H9 (cell line): ENCODE measurements at regions not wholly inside any gene's neighbourhood (a gene's known extent, or its start where the extent isn't known, plus 50 kb on each side); places are given as distances from the start of the nearest gene placed in this dataset.

Source experiments
- DNase-seq: peaks from one replicate; pipeline ENCODE4 v3.0.0-alpha.2; 2017
- H2AFZ ChIP-seq: one replicate; pipeline ENCODE4 v1.6.1; 2013; ENCODE audit warnings: mild to moderate bottlenecking, low read length, control low read depth, moderate library complexity
- H2AK5ac ChIP-seq: 2 replicates; pipeline ENCODE4 v1.6.1; 2013; ENCODE audit warnings: low read length, control low read depth, mixed read lengths; ENCODE audit not compliant: insufficient read length
- H2BK120ac ChIP-seq: one replicate; pipeline ENCODE4 v1.6.1; 2013; ENCODE audit warnings: low read depth, mild to moderate bottlenecking, low read length, control low read depth, inconsistent platforms; ENCODE audit not compliant: poor library complexity, severe bottlenecking
- H2BK12ac ChIP-seq: 2 replicates; pipeline ENCODE4 v1.6.1; 2013; ENCODE audit warnings: low read length, control low read depth, mixed read lengths, low read depth; ENCODE audit not compliant: insufficient read length
- H2BK15ac ChIP-seq: 2 replicates; pipeline ENCODE4 v1.6.1; 2013; ENCODE audit warnings: low read depth, low read length, control low read depth
- H2BK20ac ChIP-seq: one replicate; pipeline ENCODE4 v1.6.1; 2013; ENCODE audit warnings: low read depth, mild to moderate bottlenecking, low read length, control low read depth, inconsistent platforms; ENCODE audit not compliant: poor library complexity, severe bottlenecking
- H2BK5ac ChIP-seq: 2 replicates; pipeline ENCODE4 v1.6.1; 2013; ENCODE audit warnings: low read length, control low read depth, mixed read lengths; ENCODE audit not compliant: insufficient read length
- H3K14ac ChIP-seq: 2 replicates; pipeline ENCODE4 v1.6.1; 2013; ENCODE audit warnings: low read length, control low read depth; ENCODE audit not compliant: insufficient read depth
- H3K18ac ChIP-seq: 2 replicates; pipeline ENCODE4 v1.6.1; 2013; ENCODE audit warnings: low read depth, mild to moderate bottlenecking, mixed read lengths, low read length, control low read depth; ENCODE audit not compliant: insufficient read length
- H3K23ac ChIP-seq: 2 replicates; pipeline ENCODE4 v1.6.1; 2013; ENCODE audit warnings: low read length, control low read depth, mixed read lengths, low read depth; ENCODE audit not compliant: insufficient read length
- H3K23me2 ChIP-seq: 2 replicates; pipeline ENCODE4 v1.6.1; 2013; ENCODE audit warnings: low read depth, mild to moderate bottlenecking, mixed read lengths, low read length, control low read depth; ENCODE audit not compliant: insufficient read length, poor library complexity, severe bottlenecking
- H3K27ac ChIP-seq: 2 replicates; pipeline ENCODE4 v1.5.1; 2013; ENCODE audit warnings: low read length, control low read depth, mixed read lengths, low read depth; ENCODE audit not compliant: insufficient read length
- H3K27me3 ChIP-seq: 2 replicates; pipeline ENCODE4 v1.6.1; 2013; ENCODE audit warnings: low read length, control low read depth, inconsistent platforms; ENCODE audit not compliant: insufficient read depth
- H3K4ac ChIP-seq: 2 replicates; pipeline ENCODE4 v1.6.1; 2013; ENCODE audit warnings: low read depth, mild to moderate bottlenecking, control low read depth, inconsistent platforms, low read length, moderate library complexity
- H3K4me1 ChIP-seq: 2 replicates; pipeline ENCODE4 v1.6.1; 2013; ENCODE audit warnings: low read length, control low read depth, inconsistent platforms; ENCODE audit not compliant: insufficient read depth
- H3K4me2 ChIP-seq: 2 replicates; pipeline ENCODE4 v1.6.1; 2013; ENCODE audit warnings: low read length, control low read depth, mixed read lengths; ENCODE audit not compliant: insufficient read length, insufficient read depth
- H3K56ac ChIP-seq: 2 replicates; pipeline ENCODE4 v1.6.1; 2013; ENCODE audit warnings: low read depth, mild to moderate bottlenecking, mixed read lengths, low read length, control low read depth; ENCODE audit not compliant: insufficient read length
- H3K79me1 ChIP-seq: 2 replicates; pipeline ENCODE4 v1.6.1; 2013; ENCODE audit warnings: low read depth, mild to moderate bottlenecking, moderate library complexity, low read length, control low read depth, inconsistent platforms; ENCODE audit not compliant: insufficient read depth, poor library complexity, severe bottlenecking
- H3K79me2 ChIP-seq: 2 replicates; pipeline ENCODE4 v1.6.1; 2013; ENCODE audit warnings: low read length, control low read depth, inconsistent platforms; ENCODE audit not compliant: insufficient read depth
- H3K9ac ChIP-seq: 2 replicates; pipeline ENCODE4 v1.6.1; 2013; ENCODE audit warnings: low read length, control low read depth, mixed read lengths; ENCODE audit not compliant: insufficient read length; ENCODE audit errors: extremely low read depth
- H3K9me3 ChIP-seq: one replicate; pipeline ENCODE4 v1.6.1; 2013; ENCODE audit warnings: low read depth, low read length, inconsistent platforms; ENCODE audit not compliant: control insufficient read depth
- H3T11ph ChIP-seq: one replicate; pipeline ENCODE4 v1.6.1; 2013; ENCODE audit warnings: mild to moderate bottlenecking, low read length, control low read depth, inconsistent platforms
- H4K20me1 ChIP-seq: one replicate; pipeline ENCODE4 v1.6.1; 2013; ENCODE audit not compliant: control insufficient read depth, insufficient read length, insufficient read depth
- H4K5ac ChIP-seq: 2 replicates; pipeline ENCODE4 v1.6.1; 2013; ENCODE audit warnings: low read depth, mild to moderate bottlenecking, mixed read lengths, low read length, control low read depth; ENCODE audit not compliant: insufficient read length
- H4K8ac ChIP-seq: replicated peaks from 2 replicates; pipeline ENCODE4 v1.6.1; 2013; ENCODE audit warnings: low read length, control low read depth, mixed read lengths, low read depth; ENCODE audit not compliant: insufficient read length
- H4K91ac ChIP-seq: 2 replicates; pipeline ENCODE4 v1.6.1; 2013; ENCODE audit warnings: low read depth, mild to moderate bottlenecking, moderate library complexity, mixed read lengths, low read length, control low read depth; ENCODE audit not compliant: insufficient read length
- H3K27ac Mint-ChIP-seq, 3 experiments: 2 replicates in 2 of 3; 3 replicates in 1 of 3; pipeline ENCODE4 v1.8.0; 2020 to 2021; ENCODE audit warnings: mixed read lengths in 3 of 3, mild to moderate bottlenecking in 1 of 3, moderate library complexity in 1 of 3
- H3K27me3 Mint-ChIP-seq: 2 replicates; pipeline ENCODE4 v1.8.0; 2021; ENCODE audit warnings: low read depth, mild to moderate bottlenecking, moderate library complexity, mixed read lengths
- H3K36me3 Mint-ChIP-seq, 3 experiments: 2 replicates in 2 of 3; 3 replicates in 1 of 3; pipeline ENCODE4 v1.8.0; 2020 to 2021; ENCODE audit warnings: low read depth in 3 of 3, mixed read lengths in 3 of 3; ENCODE audit not compliant: insufficient read depth in 1 of 3
- H3K4me1 Mint-ChIP-seq, 2 experiments: 2 replicates each; pipeline ENCODE4 v1.8.0; 2020; ENCODE audit warnings: mixed read lengths in 2 of 2
- H3K4me3 Mint-ChIP-seq, 2 experiments: 2 replicates in 1 of 2; 3 replicates in 1 of 2; pipeline ENCODE4 v1.8.0; 2020 to 2021; ENCODE audit warnings: mild to moderate bottlenecking in 2 of 2, mixed read lengths in 2 of 2, moderate library complexity in 1 of 2
- H3K9me3 Mint-ChIP-seq, 2 experiments: 2 replicates in 1 of 2; 3 replicates in 1 of 2; pipeline ENCODE4 v1.8.0; 2020; ENCODE audit warnings: mild to moderate bottlenecking in 2 of 2, mixed read lengths in 2 of 2, moderate library complexity in 1 of 2
- WGBS: extraction: QIAGEN DNeasy Blood & Tissue Kit; methylation state at CpG from one replicate; pipeline ENCODE4 v1.1.7; 2013; ENCODE audit warnings: missing lambda C conversion rate, low lambda C conversion rate, mixed read lengths; ENCODE audit not compliant: insufficient read length; ENCODE audit errors: extremely low coverage; 5-methylcytosine and 5-hydroxymethylcytosine counted together
- TF ChIP-seq, protein P1 (sequence below): fragments of 200-600 bp; sonication (generic); conservative IDR thresholded peaks from 3 replicates; pipeline ENCODE4 v1.8.0; 2021; ENCODE audit warnings: antibody characterized with exemption, mild to moderate bottlenecking

GRCh38 chr7:54292171-54292925 is 249.8 kb upstream of the VSTM2A start:
- Histone ChIP-seq H2AK5ac (no peak overlapping the region), H3T11ph (no peak overlapping the region), H3K23me2 (no peaks in the 10 kb centered on the region), H3K9me3 (no peaks in the 10 kb centered on the region), H3K27ac (peak overlapping the region; percentile 14), H4K20me1 (no peaks in the 10 kb centered on the region), H4K8ac (no peak overlapping the region), H2AFZ (peak overlapping the region; percentile 6), H3K79me1 (no peaks in the 10 kb centered on the region), H3K27me3 (no peaks in the 10 kb centered on the region), H3K56ac (no peak overlapping the region), H2BK15ac (no peak overlapping the region), H3K4ac (no peak overlapping the region), H3K4me1 (peaks cover 4% of the 10 kb centered on the region; the same call in 1 of the 2 replicates), H2BK12ac (no peak overlapping the region), H3K18ac (no peak overlapping the region), H2BK5ac (no peak overlapping the region), H2BK20ac (no peak overlapping the region), H2BK120ac (no peak overlapping the region), H4K5ac (no peak overlapping the region), H3K9ac (no peak overlapping the region), H3K79me2 (no peaks in the 10 kb centered on the region), H3K4me2 (no peak overlapping the region), H4K91ac (no peak overlapping the region), H3K14ac (no peak overlapping the region), H3K23ac (no peak overlapping the region)
- DNase-seq = peak; percentile 72
- H3K27ac Mint-ChIP-seq = peak overlapping the region; percentile 81 to 97 (median 96)
- WGBS = no CpG with 5 or more reads among the region's 8 CpGs
- no peak overlapping the region for H3K4me3 Mint-ChIP-seq
- H3K27me3 Mint-ChIP-seq = peaks cover 11% of the 10 kb centered on the region
- peaks cover 1 to 13% (median 2%) of the 10 kb centered on the region in 3 experiments; a peak in 5 of 7 replicates for H3K36me3 Mint-ChIP-seq
- peaks cover 11 to 20% of the 10 kb centered on the region in 2 experiments for H3K9me3 Mint-ChIP-seq
- TF ChIP-seq, protein P1, sequence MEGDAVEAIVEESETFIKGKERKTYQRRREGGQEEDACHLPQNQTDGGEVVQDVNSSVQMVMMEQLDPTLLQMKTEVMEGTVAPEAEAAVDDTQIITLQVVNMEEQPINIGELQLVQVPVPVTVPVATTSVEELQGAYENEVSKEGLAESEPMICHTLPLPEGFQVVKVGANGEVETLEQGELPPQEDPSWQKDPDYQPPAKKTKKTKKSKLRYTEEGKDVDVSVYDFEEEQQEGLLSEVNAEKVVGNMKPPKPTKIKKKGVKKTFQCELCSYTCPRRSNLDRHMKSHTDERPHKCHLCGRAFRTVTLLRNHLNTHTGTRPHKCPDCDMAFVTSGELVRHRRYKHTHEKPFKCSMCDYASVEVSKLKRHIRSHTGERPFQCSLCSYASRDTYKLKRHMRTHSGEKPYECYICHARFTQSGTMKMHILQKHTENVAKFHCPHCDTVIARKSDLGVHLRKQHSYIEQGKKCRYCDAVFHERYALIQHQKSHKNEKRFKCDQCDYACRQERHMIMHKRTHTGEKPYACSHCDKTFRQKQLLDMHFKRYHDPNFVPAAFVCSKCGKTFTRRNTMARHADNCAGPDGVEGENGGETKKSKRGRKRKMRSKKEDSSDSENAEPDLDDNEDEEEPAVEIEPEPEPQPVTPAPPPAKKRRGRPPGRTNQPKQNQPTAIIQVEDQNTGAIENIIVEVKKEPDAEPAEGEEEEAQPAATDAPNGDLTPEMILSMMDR = peak; percentile 13; the same call in 1 of the 3 replicates
- peaks cover 15 to 16% of the 10 kb centered on the region in 2 experiments for H3K4me1 Mint-ChIP-seq
